KMS-11 (cell line): ENCODE measurements at regions not wholly inside any gene's neighbourhood (a gene's known extent, or its start where the extent isn't known, plus 50 kb on each side); places are given as distances from the start of the nearest gene placed in this dataset.

ENCODE experiments used
- H2AFZ ChIP-seq: fragments of 200-600 bp; sonication (generic); 2 replicates; pipeline ENCODE4 v1.6.1; 2016; ENCODE audit warnings: antibody characterized with exemption, mixed run types, low read depth
- H3K27ac ChIP-seq: fragments of 200-600 bp; sonication (generic); 2 replicates; pipeline ENCODE4 v1.6.1; 2016; ENCODE audit warnings: mild to moderate bottlenecking, mixed run types
- H3K27me3 ChIP-seq: fragments of 200-600 bp; sonication (generic); 2 replicates; pipeline ENCODE4 v1.6.1; 2017; ENCODE audit warnings: mild to moderate bottlenecking, low read depth, mixed run types, moderate library complexity; ENCODE audit not compliant: insufficient read depth
- H3K36me3 ChIP-seq: fragments of 200-600 bp; sonication (generic); 2 replicates; pipeline ENCODE4 v1.6.1; 2017; ENCODE audit warnings: mild to moderate bottlenecking, mixed run types; ENCODE audit not compliant: insufficient read depth
- H3K4me1 ChIP-seq: fragments of 200-600 bp; sonication (generic); 2 replicates; pipeline ENCODE4 v1.6.1; 2016; ENCODE audit warnings: mild to moderate bottlenecking, low read depth, mixed run types; ENCODE audit not compliant: poor library complexity, severe bottlenecking
- H3K4me2 ChIP-seq: fragments of 200-600 bp; sonication (generic); 2 replicates; pipeline ENCODE4 v1.7.0; 2016; ENCODE audit warnings: mild to moderate bottlenecking, mixed run types
- H3K4me3 ChIP-seq: fragments of 200-600 bp; sonication (generic); IDR thresholded peaks from 2 replicates; pipeline ENCODE4 v1.6.1; 2017; ENCODE audit warnings: low read depth, low read length, mixed read lengths; ENCODE audit not compliant: insufficient read depth
- H3K79me2 ChIP-seq: fragments of 200-600 bp; sonication (generic); 2 replicates; pipeline ENCODE4 v1.6.1; 2016; ENCODE audit warnings: low read depth, mixed run types; ENCODE audit not compliant: insufficient read depth
- H3K9ac ChIP-seq: fragments of 200-600 bp; sonication (generic); 2 replicates; pipeline ENCODE4 v1.6.1; 2016; ENCODE audit warnings: mild to moderate bottlenecking, mixed run types
- H4K20me1 ChIP-seq: fragments of 200-600 bp; sonication (generic); 2 replicates; pipeline ENCODE4 v1.6.1; 2016; ENCODE audit warnings: mild to moderate bottlenecking, mixed run types; ENCODE audit not compliant: insufficient read depth
- CTCF ChIP-seq: fragments of 200-600 bp; sonication (generic); conservative IDR thresholded peaks from 2 replicates; pipeline ENCODE4 v1.6.1; 2017; ENCODE audit warnings: low read depth, mild to moderate bottlenecking, antibody characterized with exemption, low read length, moderate library complexity, mixed read lengths

- Histone ChIP-seq H2AFZ (no peak overlapping the region), H3K27ac (no peak overlapping the region), H3K27me3 (no peaks in the 10 kb centered on the region), H3K79me2 (no peaks in the 10 kb centered on the region), H3K4me1 (no peaks in the 10 kb centered on the region), H4K20me1 (no peaks in the 10 kb centered on the region), H3K36me3 (no peaks in the 10 kb centered on the region), H3K4me3 (no peak overlapping the region), H3K9ac (no peak overlapping the region), H3K4me2 (no peak overlapping the region)
- TF ChIP-seq CTCF, result no peak
These were observed 52.4 kb upstream of the RNF24 start for GRCh38 chr20:4067600-4068261.

GRCh38 chr20:4066551-4066950 lies 51.2 kb upstream of the RNF24 start:
- no peak for TF ChIP-seq CTCF
- no peak overlapping the region for H3K4me2 ChIP-seq
- no peaks in the 10 kb centered on the region for H3K79me2 ChIP-seq

GRCh38 chr20:4065391-4065844 lies 50.1 kb upstream of the RNF24 start:
- Histone ChIP-seq H3K27me3 (no peaks in the 10 kb centered on the region), H3K4me2 (no peak overlapping the region), H3K9ac (no peak overlapping the region), H3K79me2 (no peaks in the 10 kb centered on the region), H3K27ac (no peak overlapping the region), H3K36me3 (no peaks in the 10 kb centered on the region), H2AFZ (no peak overlapping the region), H3K4me1 (no peaks in the 10 kb centered on the region), H3K4me3 (no peak overlapping the region), H4K20me1 (no peaks in the 10 kb centered on the region)
- TF ChIP-seq CTCF, result no peak

More at GRCh38 chr20:4066551-4066950, 51.2 kb upstream of the RNF24 start:
- Histone ChIP-seq H3K36me3 (no peaks in the 10 kb centered on the region), H3K27ac (no peak overlapping the region), H3K9ac (no peak overlapping the region), H4K20me1 (no peaks in the 10 kb centered on the region), H3K4me3 (no peak overlapping the region), H3K4me1 (no peaks in the 10 kb centered on the region), H2AFZ (no peak overlapping the region), H3K27me3 (no peaks in the 10 kb centered on the region)
